H1 (cell line): ENCODE measurements at regions not wholly inside any gene's neighbourhood (a gene's known extent, or its start where the extent isn't known, plus 50 kb on each side); places are given as distances from the start of the nearest gene placed in this dataset.

Source experiments
- CEBPB ChIP-seq: IDR thresholded peaks from 2 replicates; pipeline ENCODE4 v1.6.1; 2012; ENCODE audit warnings: low read depth, low read length
- CHD7 ChIP-seq: fragments of 300-600 bp; sonication (generic); IDR thresholded peaks from 2 replicates; pipeline ENCODE4 v1.7.1; 2012; ENCODE audit warnings: low read length, moderate library complexity, mild to moderate bottlenecking, inconsistent platforms; ENCODE audit not compliant: insufficient replicate concordance
- GTF2F1 ChIP-seq: IDR thresholded peaks from 2 replicates; pipeline ENCODE4 v1.6.1; 2012; ENCODE audit warnings: low read depth, low read length, improper control_type of control experiment, borderline replicate concordance
- HDAC2 ChIP-seq, 2 experiments: fragments of 300-600 bp in 1 of 2; sonication (generic) in 1 of 2; IDR thresholded peaks; 2 replicates each; pipeline ENCODE4 v1.6.1; 2011 to 2012; ENCODE audit warnings: low read depth in 2 of 2, low read length in 2 of 2, mild to moderate bottlenecking in 2 of 2, moderate library complexity in 2 of 2, borderline replicate concordance in 1 of 2, inconsistent platforms in 1 of 2
- HDAC6 ChIP-seq: IDR thresholded peaks from one replicate; pipeline ENCODE4 v1.7.1; 2012; ENCODE audit warnings: low read depth, mild to moderate bottlenecking, inconsistent platforms, low read length, moderate library complexity
- POLR2A ChIP-seq, 2 experiments: IDR thresholded peaks; 1 replicate in 1 of 2; 2 replicates in 1 of 2; pipeline ENCODE4 v1.6.1; 2011; ENCODE audit warnings: low read depth in 2 of 2, low read length in 2 of 2, mild to moderate bottlenecking in 2 of 2; ENCODE audit errors: control extremely low read depth in 1 of 2
- POLR2AphosphoS5 ChIP-seq: IDR thresholded peaks from 2 replicates; pipeline ENCODE4 v1.6.1; 2011; ENCODE audit warnings: low read depth, low read length
- POU5F1 ChIP-seq: IDR thresholded peaks from 2 replicates; pipeline ENCODE4 v1.6.1; 2011; ENCODE audit warnings: low read depth, mild to moderate bottlenecking, low read length, moderate library complexity
- SAP30 ChIP-seq: fragments of 300-600 bp; sonication (generic); IDR thresholded peaks from 2 replicates; pipeline ENCODE4 v1.7.1; 2012; ENCODE audit warnings: low read length, moderate library complexity, mild to moderate bottlenecking, inconsistent platforms; ENCODE audit not compliant: insufficient read depth, insufficient replicate concordance
- TEAD4 ChIP-seq: IDR thresholded peaks from 2 replicates; pipeline ENCODE4 v1.6.1; 2012; ENCODE audit warnings: low read depth, low read length, inconsistent platforms, mixed read lengths

- TF ChIP-seq CHD7 (no peak), POLR2AphosphoS5 (no peak), HDAC2 (IDR thresholded peaks at IDR 0.05; ENCODE audit: borderline replicate concordance in 1 of 2, low read depth in 2 of 2, low read length in 2 of 2) (no peak), POU5F1 (no peak), HDAC6 (no peak), CEBPB (no peak), SAP30 (no peak), POLR2A (IDR thresholded peaks at IDR 0.05; ENCODE audit: control extremely low read depth in 1 of 2, low read depth in 2 of 2, low read length in 2 of 2) (no peak), GTF2F1 (no peak), TEAD4 (no peak)
Observed at GRCh38 chr10:3999642-4000041, 214.6 kb upstream of the KLF6 start (continued).
